ENCODE measurements at regions not wholly inside any gene's neighbourhood (a gene's known extent, or its start where the extent isn't known, plus 50 kb on each side); places are given as distances from the start of the nearest gene placed in this dataset.

DNA sequence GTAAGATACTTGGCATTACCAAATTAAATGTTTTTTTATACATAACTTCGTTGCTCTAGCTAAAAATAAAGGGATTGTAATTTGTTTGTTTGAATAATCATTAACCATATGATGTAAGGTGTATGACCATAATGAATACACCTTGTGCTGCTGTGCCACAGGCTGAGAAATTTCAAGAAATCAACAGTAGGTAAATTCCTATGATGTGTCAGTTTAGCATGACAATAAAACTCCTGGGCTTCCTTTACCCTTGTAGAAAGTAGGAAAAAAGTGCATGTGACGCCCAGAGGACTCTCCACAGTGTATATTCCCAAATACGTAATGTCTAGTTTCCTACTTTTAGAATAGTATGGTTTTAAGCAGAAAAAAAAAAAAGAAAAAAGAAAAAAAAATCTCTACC is 208.1 kb downstream of the SATB1 start:
- no peak for TF ChIP-seq EZH2phosphoT487 (IDR thresholded peaks at IDR 0.05; ENCODE audit: insufficient read depth, low read depth)
- TF ChIP-seq EZH2 (IDR thresholded peaks at IDR 0.05; ENCODE audit: insufficient read depth, poor library complexity, severe bottlenecking) = no peak
